ENCODE measurements at regions not wholly inside any gene's neighbourhood (a gene's known extent, or its start where the extent isn't known, plus 50 kb on each side); places are given as distances from the start of the nearest gene placed in this dataset.

- H3K4me1 ChIP-seq (replicated peaks in 1 of 2; ENCODE audit: control insufficient read depth in 2 of 2, insufficient read depth in 2 of 2, low read length in 2 of 2): no peaks in the 10 kb centered on the region
- no peak overlapping the region for H2AFZ ChIP-seq (ENCODE audit: low read depth, low read length)
- H3K9me1 ChIP-seq (ENCODE audit: control insufficient read depth, insufficient read depth, low read length): no peaks in the 10 kb centered on the region
- no peak for ATAC-seq
- DNase-seq (ENCODE audit: extremely low read depth in 1 of 4, low spot score in 3 of 4): no peak
- no peaks in the 10 kb centered on the region for H3K27me3 ChIP-seq (ENCODE audit: control insufficient read depth in 2 of 2, insufficient read depth in 2 of 2, low read length in 2 of 2)
- intact Hi-C loops (cut with micrococcal nuclease): no loop called here
- no peak for FAIRE-seq
- no peaks in the 10 kb centered on the region for H3K9me3 ChIP-seq (replicated peaks; ENCODE audit: control insufficient read depth, insufficient read depth, low read depth, low read length)
- POLR2A ChIA-PET: no interaction called here
- CTCF ChIA-PET (ENCODE audit: low intra/inter-chr PET ratio): no interaction called here
- no peak overlapping the region for H3K27ac ChIP-seq (ENCODE audit: extremely low read depth, low read depth, low read length)
- no peaks in the 10 kb centered on the region for H3K79me2 ChIP-seq (ENCODE audit: control insufficient read depth, insufficient read depth, low read length)
- H4K20me1 ChIP-seq (replicated peaks; ENCODE audit: control insufficient read depth, insufficient read depth, low read length): no peaks in the 10 kb centered on the region
- in situ Hi-C loops (cut with MboI): no loop called here
- H3K4me3 ChIP-seq: no peak overlapping the region
- no peak overlapping the region for H3K4me2 ChIP-seq (ENCODE audit: insufficient read depth, low read length)
- BruUV-seq (replicated peaks): no TSS peak
- no peaks in the 10 kb centered on the region for H3K36me3 ChIP-seq (ENCODE audit: control insufficient read depth, insufficient read depth, low read length)
- no CpG with 5 or more reads among the region's 6 CpGs for WGBS (ENCODE audit: insufficient coverage, low coverage, missing lambda C conversion rate)
- no peak overlapping the region for H3K9ac ChIP-seq (ENCODE audit: insufficient read depth in 1 of 2, low read depth in 2 of 2, low read length in 2 of 2)
- TF ChIP-seq CREB5 (CRISPR knock-in tag; IDR thresholded peaks at IDR 0.05) (no peak), ZNF668 (CRISPR knock-in tag; IDR thresholded peaks at IDR 0.05) (no peak), EP400 (IDR thresholded peaks at IDR 0.05) (no peak), CEBPB (tag; IDR thresholded peaks at IDR 0.05) (no peak), ZNF12 (CRISPR knock-in tag; IDR thresholded peaks at IDR 0.05) (no peak), KLF13 (tag; IDR thresholded peaks at IDR 0.05; ENCODE audit: borderline replicate concordance, low read depth) (no peak), ETV1 (tag; conservative IDR thresholded peaks at IDR 0.05; ENCODE audit: low read depth) (no peak), BRD4 (IDR thresholded peaks at IDR 0.05) (no peak), NEUROD1 (IDR thresholded peaks at IDR 0.05; ENCODE audit: borderline replicate concordance, low read depth, low read length, partially characterized antibody) (no peak), SRSF7 (optimal IDR thresholded peaks at IDR 0.05; ENCODE audit: low read depth, low read length) (no peak), THRB (CRISPR knock-in tag; conservative IDR thresholded peaks at IDR 0.05) (no peak), ZBTB49 (CRISPR knock-in tag; IDR thresholded peaks at IDR 0.05; ENCODE audit: borderline replicate concordance) (no peak), SMC3 (conservative IDR thresholded peaks at IDR 0.05; ENCODE audit: insufficient read depth, low read depth, low read length) (no peak)
- TF ChIP-seq, protein P1, sequence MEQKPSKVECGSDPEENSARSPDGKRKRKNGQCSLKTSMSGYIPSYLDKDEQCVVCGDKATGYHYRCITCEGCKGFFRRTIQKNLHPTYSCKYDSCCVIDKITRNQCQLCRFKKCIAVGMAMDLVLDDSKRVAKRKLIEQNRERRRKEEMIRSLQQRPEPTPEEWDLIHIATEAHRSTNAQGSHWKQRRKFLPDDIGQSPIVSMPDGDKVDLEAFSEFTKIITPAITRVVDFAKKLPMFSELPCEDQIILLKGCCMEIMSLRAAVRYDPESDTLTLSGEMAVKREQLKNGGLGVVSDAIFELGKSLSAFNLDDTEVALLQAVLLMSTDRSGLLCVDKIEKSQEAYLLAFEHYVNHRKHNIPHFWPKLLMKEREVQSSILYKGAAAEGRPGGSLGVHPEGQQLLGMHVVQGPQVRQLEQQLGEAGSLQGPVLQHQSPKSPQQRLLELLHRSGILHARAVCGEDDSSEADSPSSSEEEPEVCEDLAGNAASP (IDR thresholded peaks at IDR 0.05): no peak
Measured at GRCh38 chr9:31030741-31031202, 1353.7 kb upstream of the ACO1 start.

Measured in K562 (cell line).